ENCODE measurements at regions not wholly inside any gene's neighbourhood (a gene's known extent, or its start where the extent isn't known, plus 50 kb on each side); places are given as distances from the start of the nearest gene placed in this dataset.

- Histone ChIP-seq H3K36me3 (ENCODE audit: control insufficient read depth, insufficient read depth, low read length) (no peaks in the 10 kb centered on the region), H3K9me3 (replicated peaks; ENCODE audit: control insufficient read depth, insufficient read depth, low read depth, low read length) (no peaks in the 10 kb centered on the region), H4K20me1 (replicated peaks; ENCODE audit: control insufficient read depth, insufficient read depth, low read length) (no peaks in the 10 kb centered on the region), H3K9ac (ENCODE audit: insufficient read depth in 1 of 2, low read depth in 2 of 2, low read length in 2 of 2) (no peak overlapping the region), H2AFZ (ENCODE audit: low read depth, low read length) (no peak overlapping the region), H3K4me2 (ENCODE audit: insufficient read depth, low read length) (no peak overlapping the region), H3K27me3 (ENCODE audit: control insufficient read depth in 2 of 2, insufficient read depth in 2 of 2, low read length in 2 of 2) (no peaks in the 10 kb centered on the region), H3K79me2 (ENCODE audit: control insufficient read depth, insufficient read depth, low read length) (no peaks in the 10 kb centered on the region), H3K4me3 (no peak overlapping the region), H3K4me1 (replicated peaks in 1 of 2; ENCODE audit: control insufficient read depth in 2 of 2, insufficient read depth in 2 of 2, low read length in 2 of 2) (no peaks in the 10 kb centered on the region), H3K27ac (ENCODE audit: extremely low read depth, low read depth, low read length) (no peak overlapping the region), H3K9me1 (ENCODE audit: control insufficient read depth, insufficient read depth, low read length) (no peaks in the 10 kb centered on the region)
- no peak for DNase-seq (ENCODE audit: extremely low read depth in 1 of 4, low spot score in 3 of 4)
- ChIA-PET POLR2A (no interaction called here), CTCF (ENCODE audit: low intra/inter-chr PET ratio) (no interaction called here)
- in situ Hi-C loops (cut with MboI), result no loop called here
- intact Hi-C loops (cut with micrococcal nuclease), result no loop called here
- TF ChIP-seq NR1H2 (CRISPR knock-in tag; IDR thresholded peaks at IDR 0.05) (no peak), OTX1 (CRISPR knock-in tag; IDR thresholded peaks at IDR 0.05) (no peak), NR2C2 (CRISPR knock-in tag; IDR thresholded peaks at IDR 0.05) (no peak), NR2C2 (tag; IDR thresholded peaks at IDR 0.05) (no peak), MTA2 (IDR thresholded peaks at IDR 0.05; ENCODE audit: low read depth) (no peak)
- 0% methylated on average over 2 of the region's 2 CpGs for WGBS (ENCODE audit: insufficient coverage, low coverage, missing lambda C conversion rate)
- ATAC-seq, result no peak
- no peak for FAIRE-seq
- BruUV-seq (replicated peaks), result no TSS peak
These were observed 632.0 kb downstream of the NSUN3 start for GRCh38 chr3:94694894-94695293.

- Histone ChIP-seq H3K4me2 (ENCODE audit: insufficient read depth, low read length) (no peak overlapping the region), H3K9me3 (replicated peaks; ENCODE audit: control insufficient read depth, insufficient read depth, low read depth, low read length) (no peaks in the 10 kb centered on the region), H3K9ac (ENCODE audit: insufficient read depth in 1 of 2, low read depth in 2 of 2, low read length in 2 of 2) (no peak overlapping the region), H3K27me3 (ENCODE audit: control insufficient read depth in 2 of 2, insufficient read depth in 2 of 2, low read length in 2 of 2) (no peaks in the 10 kb centered on the region), H3K36me3 (ENCODE audit: control insufficient read depth, insufficient read depth, low read length) (no peaks in the 10 kb centered on the region), H3K79me2 (ENCODE audit: control insufficient read depth, insufficient read depth, low read length) (no peaks in the 10 kb centered on the region), H3K9me1 (ENCODE audit: control insufficient read depth, insufficient read depth, low read length) (no peaks in the 10 kb centered on the region), H4K20me1 (replicated peaks; ENCODE audit: control insufficient read depth, insufficient read depth, low read length) (no peaks in the 10 kb centered on the region), H3K4me3 (no peak overlapping the region), H3K4me1 (replicated peaks in 1 of 2; ENCODE audit: control insufficient read depth in 2 of 2, insufficient read depth in 2 of 2, low read length in 2 of 2) (no peaks in the 10 kb centered on the region), H2AFZ (ENCODE audit: low read depth, low read length) (no peak overlapping the region), H3K27ac (ENCODE audit: extremely low read depth, low read depth, low read length) (no peak overlapping the region)
- ChIA-PET POLR2A (no interaction called here), CTCF (ENCODE audit: low intra/inter-chr PET ratio) (no interaction called here)
- no peak for ATAC-seq
- DNase-seq (ENCODE audit: extremely low read depth in 1 of 4, low spot score in 3 of 4), result no peak
- WGBS (ENCODE audit: insufficient coverage, low coverage, missing lambda C conversion rate), result 0% methylated on average over 3 of the region's 3 CpGs
- no TSS peak for BruUV-seq (replicated peaks)
- intact Hi-C loops (cut with micrococcal nuclease) (no loop called here), in situ Hi-C loops (cut with MboI) (no loop called here)
- FAIRE-seq, result no peak
- TF ChIP-seq TEAD2 (tag; IDR thresholded peaks at IDR 0.05) (no peak), POLR2H (tag; IDR thresholded peaks at IDR 0.05; ENCODE audit: low read depth) (no peak)
These were observed 641.6 kb downstream of the NSUN3 start for GRCh38 chr3:94704467-94704866.

Data from K562 (cell line).